Activated T-cell treated with anti-CD3 and anti-CD28 coated beads, Interleukin-2, amount 50 U/mL, for 4 hours (primary cell): ENCODE measurements at regions not wholly inside any gene's neighbourhood (a gene's known extent, or its start where the extent isn't known, plus 50 kb on each side); places are given as distances from the start of the nearest gene placed in this dataset.

Experiments
- ATAC-seq, 2 donors: fragments of 200-7000 bp; cut with Tn5 transposase; one replicate each; pipeline ENCODE4 v1.10.0; 2021
- DNase-seq: peaks from one replicate; pipeline ENCODE4 v3.0.0-alpha.2; 2020
- H3K27me3 Mint-ChIP-seq: one replicate; pipeline ENCODE4 v1.8.0; 2021; ENCODE audit warnings: low read depth, mixed read lengths
- H3K36me3 Mint-ChIP-seq: one replicate; pipeline ENCODE4 v1.8.0; 2022; ENCODE audit warnings: mixed read lengths; ENCODE audit not compliant: insufficient read depth
- H3K4me1 Mint-ChIP-seq: one replicate; pipeline ENCODE4 v1.8.0; 2021; ENCODE audit warnings: low read depth, mixed read lengths
- H3K4me3 Mint-ChIP-seq: one replicate; pipeline ENCODE4 v1.8.0; 2021; ENCODE audit warnings: mild to moderate bottlenecking, moderate library complexity, mixed read lengths
- H3K9me3 Mint-ChIP-seq: one replicate; pipeline ENCODE4 v1.8.0; 2021; ENCODE audit warnings: mixed read lengths

DNA sequence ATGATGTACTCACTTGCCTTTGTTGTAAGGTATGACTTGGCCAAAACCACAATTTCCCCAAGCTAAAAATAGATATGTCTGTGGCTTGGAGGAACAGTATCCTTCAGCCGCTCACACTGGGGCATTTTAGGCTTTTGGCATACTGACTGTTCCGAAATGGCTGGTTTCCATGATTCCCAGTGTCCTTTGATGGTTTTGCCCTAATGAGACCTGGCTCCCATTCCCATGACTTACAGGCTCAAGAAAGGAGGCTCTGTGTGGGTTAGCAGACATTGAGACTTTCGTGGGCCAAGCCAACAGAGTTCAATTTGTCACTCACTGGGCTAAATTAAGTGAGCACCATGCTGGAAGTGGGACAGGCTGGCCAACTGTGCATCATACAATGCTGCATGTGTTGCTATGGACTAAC, 150.6 kb downstream of the CEP135 start:
- no peaks in the 10 kb centered on the region for H3K9me3 Mint-ChIP-seq
- ATAC-seq (no peak), DNase-seq (no peak)
- H3K4me3 Mint-ChIP-seq: no peak overlapping the region
- H3K4me1 Mint-ChIP-seq: no peaks in the 10 kb centered on the region
- no peaks in the 10 kb centered on the region for H3K36me3 Mint-ChIP-seq
- H3K27me3 Mint-ChIP-seq: no peaks in the 10 kb centered on the region

DNA sequence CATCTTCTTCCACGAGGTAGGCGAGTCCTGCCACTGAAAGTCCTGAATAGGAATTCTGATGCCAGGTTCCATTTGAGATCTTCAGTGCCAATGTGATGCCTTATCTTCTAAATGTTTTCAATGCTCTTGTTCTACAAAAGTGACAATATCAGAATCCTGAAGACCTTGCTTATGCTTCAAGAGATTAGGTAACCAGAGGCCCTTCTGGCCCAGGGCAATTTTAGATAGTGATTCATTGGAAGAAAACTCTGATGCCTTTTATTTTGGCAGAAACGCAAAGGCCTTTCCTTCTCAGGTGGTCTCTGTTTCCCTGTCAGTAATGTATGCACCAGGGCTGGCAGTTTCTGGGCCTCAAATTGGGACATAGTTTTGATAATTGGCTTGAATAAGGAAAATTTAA, 144.8 kb downstream of the CEP135 start:
- Mint-ChIP-seq H3K27me3 (peaks cover 2% of the 10 kb centered on the region), H3K36me3 (no peaks in the 10 kb centered on the region), H3K4me3 (no peak overlapping the region), H3K4me1 (no peaks in the 10 kb centered on the region), H3K9me3 (no peaks in the 10 kb centered on the region)
- DNase-seq: no peak
- ATAC-seq: no peak

DNA sequence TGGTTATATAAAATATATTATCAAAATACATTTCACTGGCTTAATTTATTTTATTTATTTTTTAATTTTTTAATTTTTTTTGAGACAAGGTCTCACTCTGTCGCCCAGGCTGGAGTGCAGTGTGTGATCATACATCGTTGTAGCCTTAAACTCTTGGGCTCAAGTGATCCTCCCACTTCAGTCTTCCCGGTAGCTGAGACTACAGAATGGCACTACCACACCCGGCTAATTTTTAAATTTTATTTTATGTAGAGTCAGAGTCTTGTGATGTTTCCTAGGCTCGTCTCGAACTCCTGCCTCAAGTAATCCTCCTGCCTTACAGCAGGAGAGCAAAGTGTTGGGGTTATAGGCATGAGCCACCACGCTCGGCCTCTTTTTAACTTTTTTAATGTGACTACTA, 143.8 kb downstream of the CEP135 start:
- Mint-ChIP-seq H3K4me3 (no peak overlapping the region), H3K27me3 (peaks cover 2% of the 10 kb centered on the region), H3K9me3 (no peaks in the 10 kb centered on the region), H3K36me3 (no peaks in the 10 kb centered on the region), H3K4me1 (no peaks in the 10 kb centered on the region)
- ATAC-seq (no peak), DNase-seq (no peak)

DNA sequence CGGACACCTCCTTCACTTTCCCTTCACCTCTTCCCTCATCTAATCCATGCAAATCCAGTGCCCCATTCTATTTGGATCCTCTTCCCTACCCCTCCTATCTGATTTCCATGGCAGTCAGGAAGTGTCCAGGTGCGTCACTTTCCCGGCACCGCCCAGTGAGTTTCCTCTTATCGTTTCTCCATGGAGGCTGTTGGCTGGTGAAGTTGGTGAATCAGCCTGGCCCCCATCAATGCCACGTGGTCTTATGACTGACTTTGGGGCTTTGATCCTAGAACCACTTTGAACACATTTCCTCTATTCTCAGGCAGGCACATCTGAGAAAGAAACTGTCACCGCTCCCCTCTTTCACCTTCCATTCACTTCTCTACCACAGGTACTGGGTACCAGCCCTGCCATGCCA, 137.8 kb downstream of the CEP135 start:
- Mint-ChIP-seq H3K4me1 (no peaks in the 10 kb centered on the region), H3K36me3 (no peaks in the 10 kb centered on the region), H3K27me3 (peaks cover 2% of the 10 kb centered on the region), H3K4me3 (no peak overlapping the region), H3K9me3 (no peaks in the 10 kb centered on the region)
- DNase-seq (no peak), ATAC-seq (no peak)

DNA sequence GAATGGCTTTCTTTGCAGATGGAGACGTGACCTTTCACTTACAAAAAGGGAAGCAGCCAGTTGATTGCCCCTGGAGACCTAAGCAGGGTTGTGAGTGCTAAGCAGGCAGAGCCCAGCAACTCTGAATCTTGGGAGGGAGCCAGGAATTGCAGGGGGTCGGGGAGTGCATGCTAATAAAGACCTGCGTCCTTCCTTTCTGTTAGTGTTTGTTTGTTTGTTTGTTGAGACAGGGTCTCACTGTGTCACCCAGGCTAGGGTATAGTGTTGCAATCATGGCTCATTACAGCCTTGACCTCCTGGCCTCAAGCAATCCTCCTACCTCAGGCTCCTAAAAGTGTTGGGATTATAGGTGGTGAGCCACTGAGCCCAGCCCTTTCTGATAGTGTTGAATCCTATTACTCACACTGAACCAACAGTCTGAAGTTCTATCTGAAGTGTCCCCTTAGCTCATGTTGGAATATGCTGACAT, 137.4 kb downstream of the CEP135 start:
- Mint-ChIP-seq H3K36me3 (no peaks in the 10 kb centered on the region), H3K4me3 (no peak overlapping the region), H3K27me3 (peaks cover 2% of the 10 kb centered on the region), H3K4me1 (no peaks in the 10 kb centered on the region), H3K9me3 (no peaks in the 10 kb centered on the region)
- ATAC-seq (no peak), DNase-seq (no peak)

DNA sequence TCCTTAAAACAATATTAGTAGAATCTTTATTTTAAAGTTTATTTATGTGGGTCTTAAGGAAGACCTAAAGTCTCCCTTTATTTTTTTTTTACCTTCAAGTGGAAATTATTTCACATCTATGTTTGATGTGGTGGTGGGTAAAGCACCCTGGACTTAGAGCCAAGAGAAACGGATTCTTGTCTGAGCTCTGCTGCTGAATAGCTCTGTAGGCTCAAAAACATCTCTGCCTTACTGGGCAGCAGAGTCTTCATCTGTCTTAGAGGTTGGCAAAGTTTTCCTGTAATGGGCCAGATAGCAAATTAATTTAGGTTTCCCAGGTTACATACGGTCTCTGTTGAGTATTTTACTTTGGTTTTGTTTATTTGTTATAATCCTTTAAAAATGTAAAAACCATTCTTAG, 136.5 kb downstream of the CEP135 start:
- Mint-ChIP-seq H3K36me3 (no peaks in the 10 kb centered on the region), H3K4me3 (no peak overlapping the region), H3K9me3 (no peaks in the 10 kb centered on the region), H3K4me1 (no peaks in the 10 kb centered on the region), H3K27me3 (no peaks in the 10 kb centered on the region)
- DNase-seq: no peak
- ATAC-seq: no peak

DNA sequence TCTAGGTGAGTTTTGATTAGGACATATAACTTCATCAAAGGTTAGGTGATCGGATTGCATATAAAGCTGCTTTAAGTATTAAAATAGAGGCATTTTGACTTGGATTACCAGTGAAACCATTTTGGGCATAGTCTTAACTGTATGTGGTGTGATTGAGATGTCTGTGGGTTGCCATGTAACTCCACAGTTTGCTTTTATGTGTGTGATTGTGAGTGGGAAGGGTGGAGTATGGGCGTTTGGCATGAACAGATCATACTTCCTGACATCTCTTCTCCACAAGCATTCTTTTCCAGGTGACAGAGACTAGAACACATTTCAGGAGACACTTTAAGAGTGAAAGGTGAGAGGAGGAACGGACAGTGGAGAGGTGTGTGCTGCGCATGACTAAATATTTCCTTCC, 136.1 kb downstream of the CEP135 start:
- DNase-seq: no peak
- H3K4me3 Mint-ChIP-seq: no peak overlapping the region
- no peaks in the 10 kb centered on the region for H3K27me3 Mint-ChIP-seq
- H3K36me3 Mint-ChIP-seq: no peaks in the 10 kb centered on the region
- no peaks in the 10 kb centered on the region for H3K9me3 Mint-ChIP-seq
- H3K4me1 Mint-ChIP-seq: no peaks in the 10 kb centered on the region
- no peak for ATAC-seq
